GM21717 (cell line): ENCODE measurements at regions not wholly inside any gene's neighbourhood (a gene's known extent, or its start where the extent isn't known, plus 50 kb on each side); places are given as distances from the start of the nearest gene placed in this dataset.
"Not testable (repeated sequence)": the region's sequence is repeated elsewhere in the genome, so short reads cannot be mapped to it uniquely, and the experiment has no call there.

Experiments
- ATAC-seq: cut with Tn5 transposase; IDR thresholded peaks from one replicate; pipeline ENCODE4 v1.9.1; 2021; ENCODE audit warnings: mild to moderate bottlenecking, moderate library complexity; ENCODE audit not compliant: unreplicated experiment

- no peak for ATAC-seq
Measured at GRCh38 chr1:186775881-186776560, 52.7 kb upstream of the PLA2G4A start.

- ATAC-seq = no peak
Measured at GRCh38 chr1:186775036-186775435, 53.7 kb upstream of the PLA2G4A start.

- ATAC-seq = peak; percentile 52
Measured at GRCh38 chr1:186772228-186772627, 56.5 kb upstream of the PLA2G4A start.

- ATAC-seq = no peak
Measured at GRCh38 chr1:186770421-186770820, 58.3 kb upstream of the PLA2G4A start.

- ATAC-seq = peak; percentile 81
Measured at GRCh38 chr1:186768906-186769305, 59.8 kb upstream of the PLA2G4A start.

GRCh38 chr1:186765446-186765845 is 63.3 kb upstream of the PLA2G4A start:
- ATAC-seq = no peak

- no peak for ATAC-seq
Measured at GRCh38 chr1:186763107-186763506, 65.6 kb upstream of the PLA2G4A start.

- ATAC-seq = no peak
Measured at GRCh38 chr1:186762653-186763052, 66.1 kb upstream of the PLA2G4A start.

- ATAC-seq = peak; percentile 66
Measured at GRCh38 chr1:186761358-186761757, 67.4 kb upstream of the PLA2G4A start.

- no peak for ATAC-seq
Measured at GRCh38 chr1:186760446-186760845, 68.3 kb upstream of the PLA2G4A start.

- not testable (repeated sequence) for ATAC-seq
Measured at GRCh38 chr1:186758896-186759606, 69.7 kb upstream of the PLA2G4A start.

- no peak for ATAC-seq
Measured at GRCh38 chr1:186757851-186758250, 70.9 kb upstream of the PLA2G4A start.

GRCh38 chr1:186754542-186755145 is 74.1 kb upstream of the PLA2G4A start:
- no peak for ATAC-seq

GRCh38 chr1:186753241-186753640 is 73.0 kb upstream of the PTGS2 start:
- no peak for ATAC-seq

- ATAC-seq = no peak
Measured at GRCh38 chr1:186750257-186750656, 70.0 kb upstream of the PTGS2 start.

GRCh38 chr1:186749820-186750219 is 69.6 kb upstream of the PTGS2 start:
- no peak for ATAC-seq

- ATAC-seq = no peak
Measured at GRCh38 chr1:186747661-186748060, 67.4 kb upstream of the PTGS2 start.

GRCh38 chr1:186745531-186746146 is 65.4 kb upstream of the PTGS2 start:
- ATAC-seq = no peak

GRCh38 chr1:186741640-186742039 is 61.4 kb upstream of the PTGS2 start:
- ATAC-seq = no peak

GRCh38 chr1:186740324-186740723 is 60.1 kb upstream of the PTGS2 start:
- ATAC-seq = peak; percentile 84

GRCh38 chr1:186739515-186739914 is 59.3 kb upstream of the PTGS2 start:
- ATAC-seq = no peak

- peak; percentile 84 for ATAC-seq
Measured at GRCh38 chr1:186738926-186739325, 58.7 kb upstream of the PTGS2 start.
